ENCODE measurements at regions not wholly inside any gene's neighbourhood (a gene's known extent, or its start where the extent isn't known, plus 50 kb on each side); places are given as distances from the start of the nearest gene placed in this dataset.

- TF ChIP-seq CTCF (IDR thresholded peaks at IDR 0.05; ENCODE audit: low read depth, low read length, missing control alignments), result no peak
- in situ Hi-C loops (cut with HindIII; ENCODE audit: low sequenced_read_pairs), result no loop called here
Observed at GRCh38 chrX:39372115-39372514, 570.9 kb downstream of the MID1IP1 start.

GRCh38 chrX:39377157-39377556 lies 575.9 kb downstream of the MID1IP1 start:
- in situ Hi-C loops (cut with HindIII; ENCODE audit: low sequenced_read_pairs), result no loop called here
- no peak for DNase-seq (ENCODE audit: low read depth)
- no peak for TF ChIP-seq CTCF (IDR thresholded peaks at IDR 0.05; ENCODE audit: low read depth, low read length, missing control alignments)
- H3K4me3 ChIP-seq (ENCODE audit: low read depth, low read length), result no peak overlapping the region

More at GRCh38 chrX:39372115-39372514, 570.9 kb downstream of the MID1IP1 start:
- H3K4me3 ChIP-seq (ENCODE audit: low read depth, low read length), result no peak overlapping the region
- no peak for DNase-seq (ENCODE audit: low read depth)

- no peak for DNase-seq (ENCODE audit: low read depth)
- in situ Hi-C loops (cut with HindIII; ENCODE audit: low sequenced_read_pairs), result no loop called here
- H3K4me3 ChIP-seq (ENCODE audit: low read depth, low read length), result no peak overlapping the region
- no peak for TF ChIP-seq CTCF (IDR thresholded peaks at IDR 0.05; ENCODE audit: low read depth, low read length, missing control alignments)
Observed at GRCh38 chrX:39377773-39378172, 576.5 kb downstream of the MID1IP1 start.

- no peak for DNase-seq (ENCODE audit: low read depth)
- H3K4me3 ChIP-seq (ENCODE audit: low read depth, low read length), result no peak overlapping the region
- TF ChIP-seq CTCF (IDR thresholded peaks at IDR 0.05; ENCODE audit: low read depth, low read length, missing control alignments), result no peak
- in situ Hi-C loops (cut with HindIII; ENCODE audit: low sequenced_read_pairs), result no loop called here
Observed at GRCh38 chrX:39381422-39381821, 580.2 kb downstream of the MID1IP1 start.

- no peak overlapping the region for H3K4me3 ChIP-seq (ENCODE audit: low read depth, low read length)
- DNase-seq (ENCODE audit: low read depth), result no peak
- in situ Hi-C loops (cut with HindIII; ENCODE audit: low sequenced_read_pairs), result no loop called here
- no peak for TF ChIP-seq CTCF (IDR thresholded peaks at IDR 0.05; ENCODE audit: low read depth, low read length, missing control alignments)
Observed at GRCh38 chrX:39384996-39385395, 583.7 kb downstream of the MID1IP1 start.

GRCh38 chrX:39388730-39389129 lies 587.5 kb downstream of the MID1IP1 start:
- in situ Hi-C loops (cut with HindIII; ENCODE audit: low sequenced_read_pairs), result no loop called here
- no peak for TF ChIP-seq CTCF (IDR thresholded peaks at IDR 0.05; ENCODE audit: low read depth, low read length, missing control alignments)
- no peak overlapping the region for H3K4me3 ChIP-seq (ENCODE audit: low read depth, low read length)
- DNase-seq (ENCODE audit: low read depth), result no peak
